ENCODE measurements at regions not wholly inside any gene's neighbourhood (a gene's known extent, or its start where the extent isn't known, plus 50 kb on each side); places are given as distances from the start of the nearest gene placed in this dataset.

DNA sequence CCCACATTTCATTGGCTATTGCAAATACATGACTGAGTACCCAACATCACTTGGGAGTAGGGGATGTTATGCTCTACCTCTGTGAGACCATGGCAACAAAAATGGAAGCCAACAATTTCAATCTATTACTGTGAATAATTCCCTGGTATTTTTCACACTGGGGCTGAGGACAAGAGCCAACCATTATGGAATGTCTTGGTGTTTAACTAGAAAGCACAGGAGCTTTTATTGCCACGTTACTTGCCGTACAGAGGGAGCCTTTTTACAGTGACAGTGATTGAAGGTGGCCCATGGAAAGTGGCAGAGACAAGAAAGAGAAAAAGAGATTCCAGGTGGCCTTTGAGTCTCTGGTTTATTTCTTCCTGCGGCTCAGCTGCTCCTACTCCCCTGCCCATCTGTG is 105.7 kb upstream of the TBC1D5 start:
- Histone ChIP-seq H3K9ac (ENCODE audit: extremely low read depth, low read length, poor library complexity, severe bottlenecking) (no peak overlapping the region), H3K4me1 (ENCODE audit: control insufficient read depth, insufficient read depth, low read length) (peaks cover 16% of the 10 kb centered on the region), H3K36me3 (ENCODE audit: control insufficient read depth, insufficient read depth, low read length) (no peaks in the 10 kb centered on the region), H3K9me3 (ENCODE audit: control insufficient read depth, low read length) (peaks cover 27% of the 10 kb centered on the region), H3K27ac (ENCODE audit: low read depth, low read length) (no peak overlapping the region), H3K27me3 (ENCODE audit: control insufficient read depth, insufficient read depth, low read length, poor library complexity, severe bottlenecking) (no peaks in the 10 kb centered on the region), H3K4me3 (ENCODE audit: low read length) (no peak overlapping the region)
- H3K36me3 Mint-ChIP-seq (ENCODE audit: low read depth): peaks cover 2% of the 10 kb centered on the region
- H3K27ac Mint-ChIP-seq: no peak overlapping the region
- H3K4me3 Mint-ChIP-seq: no peak overlapping the region
- H3K27me3 Mint-ChIP-seq (ENCODE audit: insufficient read depth): no peaks in the 10 kb centered on the region
- DNase-seq: no peak
- TF ChIP-seq, protein P1, sequence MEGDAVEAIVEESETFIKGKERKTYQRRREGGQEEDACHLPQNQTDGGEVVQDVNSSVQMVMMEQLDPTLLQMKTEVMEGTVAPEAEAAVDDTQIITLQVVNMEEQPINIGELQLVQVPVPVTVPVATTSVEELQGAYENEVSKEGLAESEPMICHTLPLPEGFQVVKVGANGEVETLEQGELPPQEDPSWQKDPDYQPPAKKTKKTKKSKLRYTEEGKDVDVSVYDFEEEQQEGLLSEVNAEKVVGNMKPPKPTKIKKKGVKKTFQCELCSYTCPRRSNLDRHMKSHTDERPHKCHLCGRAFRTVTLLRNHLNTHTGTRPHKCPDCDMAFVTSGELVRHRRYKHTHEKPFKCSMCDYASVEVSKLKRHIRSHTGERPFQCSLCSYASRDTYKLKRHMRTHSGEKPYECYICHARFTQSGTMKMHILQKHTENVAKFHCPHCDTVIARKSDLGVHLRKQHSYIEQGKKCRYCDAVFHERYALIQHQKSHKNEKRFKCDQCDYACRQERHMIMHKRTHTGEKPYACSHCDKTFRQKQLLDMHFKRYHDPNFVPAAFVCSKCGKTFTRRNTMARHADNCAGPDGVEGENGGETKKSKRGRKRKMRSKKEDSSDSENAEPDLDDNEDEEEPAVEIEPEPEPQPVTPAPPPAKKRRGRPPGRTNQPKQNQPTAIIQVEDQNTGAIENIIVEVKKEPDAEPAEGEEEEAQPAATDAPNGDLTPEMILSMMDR (conservative IDR thresholded peaks at IDR 0.05): no peak
- H3K4me1 Mint-ChIP-seq: peaks cover 24% of the 10 kb centered on the region
- H3K9me3 Mint-ChIP-seq: peaks cover 17% of the 10 kb centered on the region
- WGBS, 2 experiments (ENCODE audit: insufficient coverage in 1 of 2, insufficient read length in 1 of 2): 77 to 92% methylated on average over 3 of the region's 3 CpGs

DNA sequence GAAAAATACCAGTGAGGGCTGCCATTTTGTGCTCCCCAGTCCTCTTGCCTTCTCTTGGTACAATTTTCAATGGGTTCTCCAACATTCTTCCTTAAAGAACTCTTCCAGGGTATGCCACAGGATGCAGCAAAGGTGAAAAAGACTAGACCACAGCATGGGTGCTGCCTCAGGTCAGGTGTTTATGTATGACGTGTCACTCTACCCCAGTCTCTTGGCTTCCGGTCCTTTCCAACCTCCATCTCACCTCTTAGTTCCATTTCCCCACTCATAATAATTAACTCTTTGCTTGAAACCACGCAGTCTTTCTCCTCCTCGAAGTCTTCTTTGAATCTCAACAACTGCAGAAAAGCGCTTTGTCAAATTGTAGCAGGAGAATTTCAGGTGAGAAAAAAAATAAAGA is 104.7 kb upstream of the TBC1D5 start:
- no peak overlapping the region for H3K4me3 ChIP-seq (ENCODE audit: low read length)
- H3K36me3 Mint-ChIP-seq (ENCODE audit: low read depth): peaks cover 2% of the 10 kb centered on the region
- no peak overlapping the region for H3K27ac ChIP-seq (ENCODE audit: low read depth, low read length)
- WGBS, 2 experiments (ENCODE audit: insufficient coverage in 1 of 2, insufficient read length in 1 of 2): 90 to 100% methylated on average over 5 of the region's 5 CpGs
- H3K27me3 ChIP-seq (ENCODE audit: control insufficient read depth, insufficient read depth, low read length, poor library complexity, severe bottlenecking): no peaks in the 10 kb centered on the region
- peaks cover 16% of the 10 kb centered on the region for H3K4me1 ChIP-seq (ENCODE audit: control insufficient read depth, insufficient read depth, low read length)
- DNase-seq: no peak
- TF ChIP-seq, protein P1 (conservative IDR thresholded peaks at IDR 0.05): no peak
- H3K4me3 Mint-ChIP-seq: no peak overlapping the region
- H3K9ac ChIP-seq (ENCODE audit: extremely low read depth, low read length, poor library complexity, severe bottlenecking): no peak overlapping the region
- peaks cover 24% of the 10 kb centered on the region for H3K4me1 Mint-ChIP-seq
- no peaks in the 10 kb centered on the region for H3K27me3 Mint-ChIP-seq (ENCODE audit: insufficient read depth)
- H3K27ac Mint-ChIP-seq: peak overlapping the region; percentile 15
- no peaks in the 10 kb centered on the region for H3K36me3 ChIP-seq (ENCODE audit: control insufficient read depth, insufficient read depth, low read length)
- H3K9me3 Mint-ChIP-seq: peaks cover 17% of the 10 kb centered on the region
- H3K9me3 ChIP-seq (ENCODE audit: control insufficient read depth, low read length): peaks cover 27% of the 10 kb centered on the region

GRCh38 chr3:17846466-17846865 is 104.0 kb upstream of the TBC1D5 start:
- TF ChIP-seq, protein P1 (conservative IDR thresholded peaks at IDR 0.05): no peak
- Histone ChIP-seq H3K27me3 (ENCODE audit: control insufficient read depth, insufficient read depth, low read length, poor library complexity, severe bottlenecking) (no peaks in the 10 kb centered on the region), H3K27ac (ENCODE audit: low read depth, low read length) (no peak overlapping the region), H3K9me3 (ENCODE audit: control insufficient read depth, low read length) (peaks cover 27% of the 10 kb centered on the region), H3K4me3 (ENCODE audit: low read length) (no peak overlapping the region), H3K36me3 (ENCODE audit: control insufficient read depth, insufficient read depth, low read length) (no peaks in the 10 kb centered on the region), H3K9ac (ENCODE audit: extremely low read depth, low read length, poor library complexity, severe bottlenecking) (peak overlapping the region; percentile 32), H3K4me1 (ENCODE audit: control insufficient read depth, insufficient read depth, low read length) (peaks cover 16% of the 10 kb centered on the region)
- H3K9me3 Mint-ChIP-seq: peaks cover 17% of the 10 kb centered on the region
- H3K27me3 Mint-ChIP-seq (ENCODE audit: insufficient read depth): no peaks in the 10 kb centered on the region
- peak overlapping the region; percentile 8 for H3K4me3 Mint-ChIP-seq
- H3K27ac Mint-ChIP-seq: peak overlapping the region; percentile 66
- DNase-seq: peak; percentile 89
- H3K36me3 Mint-ChIP-seq (ENCODE audit: low read depth): peaks cover 2% of the 10 kb centered on the region
- H3K4me1 Mint-ChIP-seq: peaks cover 27% of the 10 kb centered on the region
- WGBS, 2 experiments (ENCODE audit: insufficient coverage in 1 of 2, insufficient read length in 1 of 2): 20 to 23% methylated on average over 1 to 4 of the region's 4 CpGs

Measured in endodermal cell (in vitro differentiated cells).